SK-N-SH (cell line): ENCODE measurements at regions not wholly inside any gene's neighbourhood (a gene's known extent, or its start where the extent isn't known, plus 50 kb on each side); places are given as distances from the start of the nearest gene placed in this dataset.

ENCODE experiments used
- CTCF ChIA-PET: fragments of 300-600, 350-600 bp; formaldehyde crosslinking; extraction: SDS; loops from one replicate; lab custom pipeline; 2021; lab: Yijun Ruan, JAX
- POLR2A ChIA-PET: fragments of 350-600 bp; sonication (Branson Sonifier 250); formaldehyde crosslinking; extraction: SDS; loops from one replicate; lab custom pipeline; 2020; ENCODE audit warnings: antibody characterized with exemption, inconsistent platforms; lab: Yijun Ruan, JAX
- DNase-seq: peaks from one replicate; pipeline ENCODE4 v3.0.0; 2012
- H2AFZ ChIP-seq: fragments of 200-600 bp; sonication (generic); 2 replicates; pipeline ENCODE4 v1.8.1; 2016; ENCODE audit warnings: antibody characterized with exemption, mild to moderate bottlenecking, low read depth
- H3F3A ChIP-seq: fragments of 200-600 bp; sonication (generic); replicated peaks from 2 replicates; pipeline ENCODE3; 2016; ENCODE audit warnings: antibody characterized with exemption, mild to moderate bottlenecking; ENCODE audit not compliant: insufficient read depth
- H3K27ac ChIP-seq, 2 experiments: fragments of 200-500 bp in 1 of 2; fragments of 200-600 bp in 1 of 2; sonication (Bioruptor generic) in 1 of 2; sonication (generic), shearing (Covaris generic) in 1 of 2; 2 replicates each; pipeline versions ENCODE4 v1.5.1 to v1.6.1; 2014 to 2016; ENCODE audit warnings: low read depth in 2 of 2, inconsistent platforms in 1 of 2, low read length in 1 of 2, mild to moderate bottlenecking in 1 of 2, mixed read lengths in 1 of 2
- H3K27me3 ChIP-seq: fragments of 200-600 bp; sonication (generic), shearing (Covaris generic); 2 replicates; pipeline ENCODE4 v1.6.1; 2016; ENCODE audit warnings: mixed run types; ENCODE audit not compliant: insufficient read depth
- H3K36me3 ChIP-seq, 2 experiments: fragments of 200-500 bp in 1 of 2; fragments of 200-600 bp in 1 of 2; sonication (Bioruptor generic) in 1 of 2; sonication (generic) in 1 of 2; replicated peaks in 1 of 2; 2 replicates each; pipeline versions ENCODE3 to v1.5.1; 2014 to 2016; ENCODE audit warnings: low read length in 1 of 2, mild to moderate bottlenecking in 1 of 2; ENCODE audit not compliant: insufficient read depth in 2 of 2, control insufficient read depth in 1 of 2
- H3K4me1 ChIP-seq, 2 experiments: fragments of 200-500 bp in 1 of 2; fragments of 200-600 bp in 1 of 2; sonication (Bioruptor generic) in 1 of 2; sonication (generic), shearing (Covaris generic) in 1 of 2; 2 replicates each; pipeline versions ENCODE4 v1.5.1 to v1.6.1; 2014 to 2016; ENCODE audit warnings: low read depth in 1 of 2, low read length in 1 of 2, mixed run types in 1 of 2; ENCODE audit not compliant: insufficient read depth in 2 of 2, control insufficient read depth in 1 of 2
- H3K4me2 ChIP-seq: fragments of 200-600 bp; sonication (generic), shearing (Covaris generic); 2 replicates; pipeline ENCODE4 v1.6.1; 2017; ENCODE audit warnings: mixed run types
- H3K4me3 ChIP-seq, 2 experiments: fragments of 200-500 bp in 1 of 2; fragments of 200-600 bp in 1 of 2; sonication (Bioruptor generic) in 1 of 2; sonication (generic), shearing (Covaris generic) in 1 of 2; 2 replicates each; pipeline versions ENCODE4 v1.5.1 to v1.8.1; 2014 to 2016; ENCODE audit warnings: low read depth in 2 of 2, inconsistent platforms in 1 of 2, low read length in 1 of 2, mild to moderate bottlenecking in 1 of 2, mixed read lengths in 1 of 2, moderate library complexity in 1 of 2
- H3K79me2 ChIP-seq: fragments of 200-600 bp; sonication (generic); 2 replicates; pipeline ENCODE4 v1.8.1; 2017; ENCODE audit warnings: mild to moderate bottlenecking; ENCODE audit not compliant: insufficient read depth
- H3K9ac ChIP-seq: fragments of 200-600 bp; sonication (generic); 2 replicates; pipeline ENCODE4 v1.6.1; 2017; ENCODE audit warnings: mixed run types
- H3K9me2 ChIP-seq: fragments of 200-600 bp; sonication (generic); 2 replicates; pipeline ENCODE4 v1.6.1; 2017; ENCODE audit warnings: mixed run types
- H3K9me3 ChIP-seq: fragments of 200-600 bp; sonication (generic); 2 replicates; pipeline ENCODE4 v1.6.1; 2017; ENCODE audit warnings: mixed run types, mild to moderate bottlenecking, moderate library complexity
- H4K20me1 ChIP-seq: fragments of 200-600 bp; sonication (generic); 2 replicates; pipeline ENCODE4 v1.6.1; 2017; ENCODE audit warnings: mild to moderate bottlenecking, mixed run types; ENCODE audit not compliant: insufficient read depth
- CHD2 ChIP-seq: fragments of 150-350 bp; IDR thresholded peaks from 2 replicates; pipeline ENCODE4 v1.6.1; 2018; ENCODE audit warnings: low read length; ENCODE audit not compliant: partially characterized antibody
- CTCF ChIP-seq: fragments of 200-600 bp; sonication (generic); IDR thresholded peaks from 2 replicates; pipeline ENCODE4 v1.6.1; 2017; ENCODE audit warnings: antibody characterized with exemption, mild to moderate bottlenecking, moderate library complexity
- ELF1 ChIP-seq: IDR thresholded peaks from 2 replicates; pipeline ENCODE4 v1.4.0; 2012
- EP300 ChIP-seq, 2 experiments: IDR thresholded peaks; 2 replicates each; pipeline versions ENCODE4 v1.4.0 to v1.6.1; 2012; ENCODE audit warnings: borderline replicate concordance in 1 of 2, low read depth in 1 of 2, low read length in 1 of 2
- EZH2phosphoT487 ChIP-seq: fragments of 200-600 bp; sonication (generic); IDR thresholded peaks from 2 replicates; pipeline ENCODE4 v1.6.1; 2017; ENCODE audit warnings: low read depth, mixed run types, mild to moderate bottlenecking, antibody characterized with exemption, moderate library complexity, borderline replicate concordance
- FOSL2 ChIP-seq: IDR thresholded peaks from 2 replicates; pipeline ENCODE4 v1.4.0; 2012; ENCODE audit warnings: low read depth, mild to moderate bottlenecking, moderate library complexity, borderline replicate concordance
- FOXJ3 ChIP-seq: sonication (generic); formaldehyde crosslinking; IDR thresholded peaks from 2 replicates; pipeline ENCODE4 v1.5.1; 2020; ENCODE audit warnings: mild to moderate bottlenecking, missing genetic modification reagents
- FOXM1 ChIP-seq: IDR thresholded peaks from 2 replicates; pipeline ENCODE4 v1.4.0; 2012; ENCODE audit warnings: low read depth, mild to moderate bottlenecking
- GABPA ChIP-seq: IDR thresholded peaks from 2 replicates; pipeline ENCODE4 v1.4.0; 2012; ENCODE audit warnings: low read depth, mild to moderate bottlenecking
- JUND ChIP-seq: IDR thresholded peaks from 2 replicates; pipeline ENCODE4 v1.4.0; 2012
- MAX ChIP-seq: IDR thresholded peaks from 2 replicates; pipeline ENCODE4 v1.4.0; 2012; ENCODE audit warnings: low read depth
- MEF2A ChIP-seq: IDR thresholded peaks from 2 replicates; pipeline ENCODE4 v1.4.0; 2012; ENCODE audit warnings: low read depth, borderline replicate concordance
- MXI1 ChIP-seq: IDR thresholded peaks from 2 replicates; pipeline ENCODE4 v1.6.1; 2012; ENCODE audit warnings: mild to moderate bottlenecking, low read depth, low read length, improper control_type of control experiment
- NFIC ChIP-seq: IDR thresholded peaks from 2 replicates; pipeline ENCODE4 v1.4.0; 2012; ENCODE audit warnings: borderline replicate concordance
- NRF1 ChIP-seq: IDR thresholded peaks from 2 replicates; pipeline ENCODE4 v1.6.1; 2012; ENCODE audit warnings: low read depth, mild to moderate bottlenecking, low read length
- POLR2AphosphoS5 ChIP-seq: IDR thresholded peaks from 2 replicates; pipeline ENCODE4 v1.6.1; 2012; ENCODE audit warnings: low read depth, low read length
- RAD21 ChIP-seq: IDR thresholded peaks from 2 replicates; pipeline ENCODE4 v1.6.1; 2012; ENCODE audit warnings: mild to moderate bottlenecking, low read length
- RCOR1 ChIP-seq: fragments of 150-350 bp; IDR thresholded peaks from 2 replicates; pipeline ENCODE4 v1.6.1; 2017; ENCODE audit warnings: antibody characterized with exemption, low read length
- RFX5 ChIP-seq: IDR thresholded peaks from 2 replicates; pipeline ENCODE4 v1.6.1; 2012; ENCODE audit warnings: mild to moderate bottlenecking, improper control_type of control experiment, low read length
- SIN3A ChIP-seq: IDR thresholded peaks from 2 replicates; pipeline ENCODE4 v1.6.1; 2012; ENCODE audit warnings: low read depth, mild to moderate bottlenecking, low read length, moderate library complexity, borderline replicate concordance
- SMC3 ChIP-seq: IDR thresholded peaks from 2 replicates; pipeline ENCODE4 v1.6.1; 2012; ENCODE audit warnings: low read depth, low read length, improper control_type of control experiment
- TCF12 ChIP-seq: IDR thresholded peaks from 2 replicates; pipeline ENCODE4 v1.4.0; 2012
- TEAD4 ChIP-seq: IDR thresholded peaks from 2 replicates; pipeline ENCODE4 v1.4.0; 2012; ENCODE audit warnings: mild to moderate bottlenecking, borderline replicate concordance; ENCODE audit not compliant: insufficient read depth
- USF2 ChIP-seq: fragments of 150-350 bp; IDR thresholded peaks from 2 replicates; pipeline ENCODE4 v1.6.1; 2017; ENCODE audit warnings: antibody characterized with exemption, low read length, low read depth, borderline replicate concordance
- YY1 ChIP-seq: IDR thresholded peaks from 2 replicates; pipeline ENCODE4 v1.4.0; 2012; ENCODE audit warnings: low read depth, mild to moderate bottlenecking
- WGBS: methylation state at CpG from one replicate; pipeline ENCODE4 v1.1.6; 2017; ENCODE audit warnings: low lambda C conversion rate; 5-methylcytosine and 5-hydroxymethylcytosine counted together

- Histone ChIP-seq H3K9me3 (no peaks in the 10 kb centered on the region), H3K4me2 (no peak overlapping the region), H3K9me2 (no peaks in the 10 kb centered on the region), H3K4me1 (no peaks in the 10 kb centered on the region), H3K27me3 (no peaks in the 10 kb centered on the region), H3K4me3 (no peak overlapping the region), H2AFZ (no peak overlapping the region), H3K27ac (no peak overlapping the region), H3K36me3 (no peaks in the 10 kb centered on the region), H3K9ac (no peak overlapping the region), H4K20me1 (no peaks in the 10 kb centered on the region), H3F3A (no peaks in the 10 kb centered on the region), H3K79me2 (no peaks in the 10 kb centered on the region)
- TF ChIP-seq TCF12 (no peak), CHD2 (no peak), SMC3 (no peak), NFIC (no peak), MAX (no peak), RFX5 (no peak), RCOR1 (no peak), EP300 (IDR thresholded peaks at IDR 0.05; ENCODE audit: borderline replicate concordance in 1 of 2, low read depth in 1 of 2, low read length in 1 of 2) (no peak), FOXJ3 (CRISPR knock-in tag) (no peak), POLR2AphosphoS5 (no peak), YY1 (no peak), ELF1 (no peak), TEAD4 (no peak), RAD21 (no peak), MEF2A (no peak), FOXM1 (no peak), USF2 (no peak), SIN3A (no peak), JUND (no peak), NRF1 (no peak)
- no peak for DNase-seq
- ChIA-PET POLR2A (no interaction called here), CTCF (interaction anchor here (2.2 kb wide), 1 partner anchor 18 kb away, joined by 9 read pairs; no protein-coding TSS in a partner anchor)
- WGBS, result 54% methylated on average over 3 of the region's 3 CpGs
Observed at GRCh38 chr16:79996321-79996720, 395.8 kb upstream of the MAF start.

- H4K20me1 ChIP-seq, result no peaks in the 10 kb centered on the region
- CTCF ChIA-PET, result interaction anchor here (0.6 kb wide), 1 partner anchor 264 kb away, joined by 3 read pairs; no protein-coding TSS in a partner anchor
- no peaks in the 10 kb centered on the region for H3K4me1 ChIP-seq
- no peaks in the 10 kb centered on the region for H3K9me3 ChIP-seq
- H3K4me3 ChIP-seq, result no peak overlapping the region
- POLR2A ChIA-PET, result no interaction called here
- H3K36me3 ChIP-seq, result no peaks in the 10 kb centered on the region
- H3K27ac ChIP-seq, result no peak overlapping the region
- H3K9me2 ChIP-seq, result no peaks in the 10 kb centered on the region
- no peaks in the 10 kb centered on the region for H3F3A ChIP-seq
- no peaks in the 10 kb centered on the region for H3K79me2 ChIP-seq
- no peak overlapping the region for H2AFZ ChIP-seq
- no peaks in the 10 kb centered on the region for H3K27me3 ChIP-seq
- no peak for DNase-seq
- H3K9ac ChIP-seq, result no peak overlapping the region
- 54% methylated on average over 7 of the region's 7 CpGs for WGBS
- no peak overlapping the region for H3K4me2 ChIP-seq
- no peak for TF ChIP-seq FOSL2
- no peak for TF ChIP-seq NRF1
- no peak for TF ChIP-seq CTCF
- TF ChIP-seq RFX5, result no peak
- TF ChIP-seq EZH2phosphoT487, result no peak
- TF ChIP-seq GABPA, result no peak
- no peak for TF ChIP-seq MXI1
- no peak for TF ChIP-seq JUND
- no peak for TF ChIP-seq NFIC
- no peak for TF ChIP-seq ELF1
- no peak for TF ChIP-seq YY1
- TF ChIP-seq FOXM1, result no peak
- TF ChIP-seq RCOR1, result no peak
Observed at GRCh38 chr16:79995315-79995714, 394.8 kb upstream of the MAF start.
